NCI-H345 treated with DMSO at 0.1 percent for 48 hours (cell line): ENCODE measurements at regions not wholly inside any gene's neighbourhood (a gene's known extent, or its start where the extent isn't known, plus 50 kb on each side); places are given as distances from the start of the nearest gene placed in this dataset.
A peak's percentile ranks its signal among the peaks of the same experiment; 100 is the strongest.

Experiments
- DNase-seq: peaks from one replicate; lab custom pipeline; 2025; ENCODE audit not compliant: unreplicated experiment; lab: John Stamatoyannopoulos, UW

GRCh38 chr14:101131451-101131916, 228.0 kb upstream of the RTL1 start:
- no peak for DNase-seq

- DNase-seq, result no peak
Measured at GRCh38 chr14:101132051-101132571, 228.6 kb upstream of the RTL1 start.

GRCh38 chr14:101132588-101132987, 229.1 kb upstream of the RTL1 start:
- DNase-seq, result no peak

- no peak for DNase-seq
Measured at GRCh38 chr14:101133068-101133467, 229.5 kb upstream of the RTL1 start.

GRCh38 chr14:101134161-101134631, 230.7 kb upstream of the RTL1 start:
- no peak for DNase-seq

GRCh38 chr14:101134851-101135433, 231.4 kb upstream of the RTL1 start:
- DNase-seq, result no peak

- DNase-seq, result no peak
Measured at GRCh38 chr14:101135796-101136742, 232.5 kb upstream of the RTL1 start.

- DNase-seq, result no peak
Measured at GRCh38 chr14:101137234-101137633, 233.7 kb upstream of the RTL1 start.

GRCh38 chr14:101147848-101148247, 244.3 kb upstream of the RTL1 start:
- DNase-seq, result no peak

- peak; percentile 21 for DNase-seq
Measured at GRCh38 chr14:101150039-101150610, 246.6 kb upstream of the RTL1 start.

GRCh38 chr14:101151226-101151926, 247.9 kb upstream of the RTL1 start:
- DNase-seq, result no peak

GRCh38 chr14:101151927-101152305, 248.4 kb upstream of the RTL1 start:
- no peak for DNase-seq

- DNase-seq, result no peak
Measured at GRCh38 chr14:101152855-101153254, 249.3 kb upstream of the RTL1 start.

GRCh38 chr14:101153691-101154090, 250.2 kb upstream of the RTL1 start:
- no peak for DNase-seq

- DNase-seq, result no peak
Measured at GRCh38 chr14:101155575-101155974, 252.1 kb upstream of the RTL1 start.

GRCh38 chr14:101167428-101167827, 263.9 kb upstream of the RTL1 start:
- DNase-seq, result no peak

GRCh38 chr14:101169267-101169666, 265.7 kb upstream of the RTL1 start:
- DNase-seq, result no peak

GRCh38 chr14:101171650-101172049, 268.1 kb upstream of the RTL1 start:
- DNase-seq, result no peak

GRCh38 chr14:101173698-101174521, 270.4 kb upstream of the RTL1 start:
- peak; percentile 69 for DNase-seq

GRCh38 chr14:101174522-101174838, 271.0 kb upstream of the RTL1 start:
- DNase-seq, result peak; percentile 96
